SKM-1 (cell line): ENCODE measurements at regions not wholly inside any gene's neighbourhood (a gene's known extent, or its start where the extent isn't known, plus 50 kb on each side); places are given as distances from the start of the nearest gene placed in this dataset.
A peak's percentile ranks its signal among the peaks of the same experiment; 100 is the strongest.

Experiments used
- DNase-seq: peaks from one replicate; lab custom pipeline; 2025; ENCODE audit not compliant: unreplicated experiment; lab: John Stamatoyannopoulos, UW

DNA sequence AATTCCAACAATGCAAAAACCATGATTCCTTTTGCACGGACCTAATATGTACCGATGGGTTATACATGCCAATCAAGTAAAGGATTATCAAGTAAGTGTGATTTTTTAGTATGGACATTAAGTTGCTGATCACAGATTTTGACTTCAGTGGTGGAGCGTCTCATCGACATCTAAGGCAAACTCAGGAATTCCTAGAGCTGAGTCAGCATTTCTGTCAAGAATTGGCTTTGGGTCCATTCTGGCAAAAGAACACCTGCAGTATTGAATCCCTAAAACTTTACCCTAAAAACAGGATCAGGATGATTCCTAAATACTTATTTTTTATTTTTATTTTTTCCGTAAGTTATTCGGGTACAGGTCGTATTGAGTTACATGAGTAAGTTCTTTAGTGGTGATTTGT is 83.6 kb downstream of the HPGD start:
- DNase-seq = no peak

GRCh38 chr4:174437749-174438148 is 84.5 kb downstream of the HPGD start:
- DNase-seq = no peak

GRCh38 chr4:174437324-174437723 is 85.0 kb downstream of the HPGD start:
- no peak for DNase-seq

DNA sequence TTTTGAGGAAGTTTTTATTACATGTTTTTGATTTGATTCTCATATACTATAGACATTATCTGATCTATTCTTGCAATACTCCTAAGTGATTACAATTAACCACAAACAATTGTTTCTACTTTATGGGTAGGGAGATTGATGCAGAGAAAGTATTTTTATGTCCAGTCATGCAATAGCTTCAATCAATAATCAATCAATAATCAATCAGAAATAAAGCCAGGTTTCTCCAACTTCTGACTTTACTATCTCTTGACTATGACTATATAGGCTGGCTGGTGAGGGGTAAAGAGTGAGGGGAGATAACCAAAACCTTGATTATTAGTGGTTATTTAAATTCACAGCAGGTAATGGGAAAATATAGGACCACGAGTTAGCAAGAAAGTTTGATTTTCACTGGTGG is 85.9 kb downstream of the HPGD start:
- no peak for DNase-seq

DNA sequence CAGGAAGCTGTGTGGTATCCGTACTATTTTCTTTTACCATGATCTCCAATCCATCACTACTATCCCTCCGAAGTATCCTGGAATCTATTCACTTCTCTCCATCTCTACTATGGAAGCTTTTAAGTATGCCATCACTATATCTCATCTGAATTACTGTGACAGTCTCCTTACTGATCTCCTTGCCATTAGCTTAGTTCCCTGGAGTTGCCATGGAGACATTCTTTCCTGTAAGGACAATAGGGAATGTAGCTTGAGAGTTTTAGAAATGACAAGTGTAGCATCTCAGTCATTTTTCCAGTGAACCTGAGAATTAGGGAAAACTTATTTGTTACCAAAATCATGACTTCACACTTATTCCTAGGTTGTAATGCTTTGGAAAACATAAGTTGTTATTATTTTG is 86.3 kb downstream of the HPGD start:
- DNase-seq = no peak

DNA sequence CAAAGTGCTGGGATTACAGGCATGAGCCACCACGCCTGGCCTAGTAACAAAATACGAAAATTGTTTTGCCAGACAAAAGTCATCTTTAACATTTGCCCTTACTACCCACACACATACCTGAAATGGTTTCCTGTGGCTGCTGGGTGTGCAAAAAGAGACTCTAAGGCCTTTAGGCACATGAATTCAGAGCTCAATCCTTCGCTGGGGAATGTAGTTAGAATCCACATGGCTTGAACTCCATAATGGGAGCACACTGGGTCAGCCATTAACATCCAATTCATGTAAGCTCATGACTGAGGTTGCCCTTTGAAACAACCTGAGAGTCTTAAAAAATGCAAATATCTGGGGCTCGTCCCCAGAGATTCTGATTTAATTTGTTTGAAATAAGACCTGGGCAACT is 87.8 kb downstream of the HPGD start:
- no peak for DNase-seq

DNA sequence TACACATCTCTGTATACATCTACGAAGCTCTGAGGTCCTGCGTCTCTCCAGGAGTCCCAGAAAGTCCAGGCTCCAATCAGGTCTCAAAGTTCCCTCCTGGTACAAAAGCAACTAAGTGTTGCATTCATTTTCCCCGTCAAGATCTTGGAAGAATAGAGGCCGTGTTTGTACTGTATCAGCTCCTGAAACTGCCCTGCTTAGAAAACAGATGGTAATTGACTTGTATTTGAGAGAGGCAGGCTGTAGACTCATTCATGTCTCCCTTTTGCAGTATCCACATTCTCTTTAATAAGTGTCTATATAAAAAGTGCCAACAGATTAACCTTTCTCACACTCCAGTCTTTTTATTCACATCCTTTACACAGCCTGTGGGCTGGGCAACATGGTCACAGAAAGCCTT is 91.7 kb downstream of the HPGD start:
- DNase-seq = no peak

- DNase-seq = no peak
These were observed 92.4 kb downstream of the HPGD start for GRCh38 chr4:174429701-174430410.

- no peak for DNase-seq
These were observed 94.6 kb downstream of the HPGD start for GRCh38 chr4:174427571-174428140.

DNA sequence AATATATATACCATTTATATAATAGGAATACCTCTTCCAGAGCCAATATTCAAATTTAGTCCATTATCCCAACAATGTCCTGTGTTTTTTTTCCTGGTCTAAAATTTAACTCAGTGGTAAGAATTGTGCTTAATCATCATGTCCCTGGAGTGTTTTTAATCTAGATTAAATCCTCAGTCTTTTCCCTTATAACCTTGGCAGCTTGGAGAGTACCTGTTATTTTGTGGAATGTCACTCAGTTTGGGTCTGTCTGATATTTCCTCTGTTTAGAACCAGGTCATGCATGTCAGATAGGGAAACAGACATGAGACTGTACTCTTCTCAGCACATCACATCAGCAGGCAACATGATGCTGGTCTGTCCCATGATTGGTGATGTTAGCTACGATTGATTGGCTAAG is 96.6 kb downstream of the HPGD start:
- DNase-seq = no peak

DNA sequence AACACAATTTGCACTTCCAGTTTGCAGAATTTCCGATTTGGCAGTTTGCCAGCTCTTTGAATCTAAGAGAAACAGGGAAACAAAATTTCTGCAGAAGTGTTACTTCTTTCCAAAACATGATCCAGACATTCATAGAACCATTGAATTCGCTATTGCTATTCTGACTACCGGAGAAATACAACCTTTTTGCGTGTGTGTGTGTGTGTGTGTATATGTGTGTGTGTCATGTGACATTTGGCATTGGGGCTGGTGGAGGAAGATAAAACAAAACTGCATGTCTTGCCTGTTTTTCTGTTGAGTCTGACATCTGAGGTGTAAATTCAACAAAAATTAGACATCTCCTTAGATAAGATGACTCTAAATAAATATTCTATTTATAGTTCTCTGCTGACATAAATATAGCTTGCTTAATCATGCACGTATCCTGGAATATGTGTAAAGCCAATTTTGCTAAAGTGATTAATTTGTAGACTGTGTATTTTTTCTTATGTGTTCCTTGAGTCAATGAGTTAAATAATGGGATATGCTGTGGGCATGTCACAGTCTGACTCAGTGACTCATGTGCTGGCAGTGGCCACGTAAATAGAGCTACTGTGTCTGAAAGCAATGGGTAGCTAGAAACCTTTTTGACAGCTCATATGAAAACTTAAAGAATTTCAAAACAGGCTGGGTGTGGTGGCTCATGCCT is 98.9 kb downstream of the HPGD start:
- DNase-seq = no peak

DNA sequence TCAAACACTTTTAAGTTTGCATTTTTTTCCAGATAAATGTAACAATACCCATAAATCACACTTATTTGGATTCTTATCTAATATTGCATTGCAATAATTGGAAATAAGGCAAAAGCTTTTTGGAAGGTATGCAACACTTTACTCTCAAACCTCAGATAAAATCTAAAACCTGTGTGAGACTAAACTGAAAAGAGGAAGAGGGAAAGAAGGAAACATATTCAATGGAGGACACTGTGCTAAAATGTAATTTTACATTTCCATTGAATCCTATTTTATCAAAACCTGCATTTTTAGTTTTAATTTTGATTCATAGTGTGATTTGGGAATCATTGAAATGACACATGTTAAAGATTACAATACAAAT is 99.4 kb downstream of the HPGD start:
- DNase-seq = peak; percentile 11

DNA sequence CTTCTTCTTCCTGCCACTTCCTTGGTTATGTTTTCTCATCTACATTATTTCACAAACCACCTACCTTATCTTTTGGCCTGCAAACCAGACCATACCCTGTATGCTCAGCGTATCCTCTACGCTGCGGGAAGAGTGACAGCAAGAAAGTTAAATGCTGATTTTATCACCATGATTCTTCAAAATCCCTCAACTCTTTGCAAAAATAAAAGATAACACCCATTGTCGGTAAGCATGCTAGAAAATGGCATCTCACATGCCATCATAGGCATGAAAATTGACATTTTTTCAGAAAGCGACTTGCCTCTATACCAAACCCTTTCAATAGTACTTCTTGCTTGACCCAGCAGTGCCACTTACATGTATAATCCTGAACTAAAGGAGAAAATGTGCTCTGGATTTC is 102.0 kb downstream of the HPGD start:
- DNase-seq = no peak

- no peak for DNase-seq
These were observed 103.6 kb downstream of the HPGD start for GRCh38 chr4:174418640-174419212.

GRCh38 chr4:174408841-174409552 is 113.3 kb downstream of the HPGD start:
- no peak for DNase-seq

GRCh38 chr4:174406383-174406782 is 115.9 kb downstream of the HPGD start:
- DNase-seq = no peak

DNA sequence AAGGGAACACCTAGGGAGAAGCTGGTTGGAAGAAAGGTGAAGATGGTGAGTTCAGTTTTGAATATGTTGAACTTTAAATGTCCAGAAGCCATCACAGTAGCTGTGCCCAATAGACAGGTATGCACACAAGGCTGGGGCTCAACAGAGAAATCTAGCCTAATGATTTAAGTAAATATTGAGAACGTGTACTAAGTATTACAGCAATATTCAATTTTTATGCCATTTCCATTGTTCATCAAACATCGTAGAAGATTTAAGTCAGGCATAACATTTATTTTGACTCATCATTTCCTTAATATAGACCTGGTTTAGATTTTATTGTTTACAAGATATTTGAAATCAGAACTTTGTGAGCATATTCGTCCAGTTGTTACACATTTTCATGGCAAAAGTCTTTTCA is 116.4 kb downstream of the HPGD start:
- DNase-seq = no peak

DNA sequence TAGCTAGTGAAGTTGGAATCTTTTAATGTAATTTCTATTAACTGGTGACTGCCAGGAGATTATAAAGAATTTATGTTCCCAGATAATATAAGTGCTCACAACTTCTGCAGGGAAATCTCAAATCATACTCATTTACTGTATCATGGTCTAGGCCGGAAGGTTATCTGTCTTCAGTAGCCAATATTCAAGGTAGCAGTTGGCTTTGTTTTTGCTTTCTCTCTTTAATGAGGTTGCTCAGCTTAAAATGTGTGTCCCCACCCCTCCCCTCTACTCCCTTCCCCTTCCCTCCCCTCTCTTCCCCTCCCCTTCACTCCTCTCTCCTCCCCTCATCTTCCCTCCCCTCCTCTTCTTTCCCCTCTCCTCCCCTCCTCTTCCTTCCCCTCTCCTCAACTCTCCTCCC is 117.6 kb downstream of the HPGD start:
- no peak for DNase-seq

DNA sequence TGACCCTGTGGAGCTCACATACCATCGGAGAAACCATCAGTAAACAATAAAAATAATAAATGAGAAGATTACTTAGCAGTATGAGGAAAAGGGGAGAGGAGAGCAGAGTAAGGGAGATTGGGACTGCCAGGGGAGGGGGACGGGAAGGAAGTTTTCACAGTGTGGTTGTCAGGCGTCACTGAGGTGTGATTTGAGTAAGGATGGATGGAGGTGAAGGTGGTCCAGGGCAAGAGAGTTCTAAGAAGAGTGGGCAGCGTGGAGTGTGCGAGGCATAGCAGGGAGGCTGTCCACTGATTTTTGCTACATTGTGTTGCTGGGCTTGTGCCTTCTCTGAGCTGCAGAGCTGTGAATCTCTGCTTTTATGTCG is 119.1 kb downstream of the HPGD start:
- no peak for DNase-seq

- DNase-seq = no peak
These were observed 118.9 kb downstream of the CEP44 start for GRCh38 chr4:174402470-174403176.

DNA sequence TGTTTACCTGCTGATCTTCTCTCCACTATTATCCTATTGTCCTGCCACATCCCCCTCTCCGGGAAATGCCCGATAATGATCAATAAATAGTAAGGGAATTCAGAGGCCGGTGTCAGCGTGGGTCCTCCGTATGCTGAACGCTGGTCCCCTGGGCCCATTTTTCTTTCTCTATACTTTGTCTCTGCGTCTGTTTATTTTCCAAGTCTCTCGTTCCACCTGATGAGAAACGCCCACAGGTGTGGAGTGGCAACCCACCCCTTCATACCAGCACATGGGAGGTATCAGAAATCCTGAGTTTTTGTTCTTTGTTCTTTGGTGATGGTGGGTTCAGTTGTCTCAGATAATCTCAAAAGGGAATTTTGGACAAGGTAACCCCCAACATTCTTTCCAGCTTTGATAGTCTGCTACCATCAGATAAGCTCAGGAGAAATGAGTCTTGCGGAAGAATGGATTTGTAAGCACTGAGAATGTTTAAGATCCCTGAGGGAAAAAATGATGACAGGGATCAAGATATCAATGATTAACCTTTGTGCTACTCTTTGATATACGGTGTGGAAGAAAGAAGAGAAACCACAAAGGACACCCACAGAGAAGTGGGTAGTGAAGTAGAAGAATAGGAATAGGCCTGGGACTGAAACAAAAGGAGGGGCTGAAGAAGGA is 117.9 kb downstream of the CEP44 start:
- no peak for DNase-seq
